ENCODE measurements at regions not wholly inside any gene's neighbourhood (a gene's known extent, or its start where the extent isn't known, plus 50 kb on each side); places are given as distances from the start of the nearest gene placed in this dataset.

- WGBS, 2 experiments = 94% methylated on average over 3 of the region's 3 CpGs
- Histone ChIP-seq H3K4me3 (ENCODE audit: insufficient read depth, low read depth, low read length) (no peak overlapping the region), H3K36me3 (ENCODE audit: control insufficient read depth, insufficient read depth, low read length) (no peaks in the 10 kb centered on the region), H3K27ac (ENCODE audit: insufficient read depth, low read depth, low read length, poor library complexity, severe bottlenecking) (no peak overlapping the region), H3K27me3 (ENCODE audit: control insufficient read depth, insufficient read depth, low read length, poor library complexity, severe bottlenecking) (no peaks in the 10 kb centered on the region), H3K9me3 (ENCODE audit: control insufficient read depth, low read length) (no peaks in the 10 kb centered on the region), H3K4me1 (ENCODE audit: control insufficient read depth, insufficient read depth, low read length) (no peaks in the 10 kb centered on the region)
These were observed 541.1 kb downstream of the MED13L start for GRCh38 chr12:115736360-115736759.

- 69 to 100% methylated on average over 2 to 4 of the region's 4 CpGs for WGBS, 2 experiments
- no peaks in the 10 kb centered on the region for H3K27me3 ChIP-seq (ENCODE audit: control insufficient read depth, insufficient read depth, low read length, poor library complexity, severe bottlenecking)
These were observed 546.4 kb downstream of the MED13L start for GRCh38 chr12:115730975-115731541.

DNA sequence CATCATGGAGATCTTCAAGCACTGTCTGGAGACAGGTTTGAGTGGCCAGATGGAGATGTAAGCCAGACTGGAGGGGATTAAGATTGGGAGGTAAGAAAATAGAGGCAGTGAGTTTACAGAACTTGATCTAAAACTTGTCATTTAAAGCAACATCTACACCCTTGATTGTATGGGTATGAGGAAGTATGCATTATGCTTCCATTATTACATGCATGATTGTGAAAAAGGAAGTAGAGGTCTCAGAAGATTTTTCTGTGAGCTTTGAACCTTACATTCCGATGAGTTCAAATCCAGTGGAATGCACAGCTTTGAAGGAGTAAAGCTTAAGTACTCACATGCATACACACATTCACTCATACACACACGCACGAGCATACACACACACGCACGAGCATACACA, 550.8 kb downstream of the MED13L start:
- Histone ChIP-seq H3K27me3 (ENCODE audit: control insufficient read depth, insufficient read depth, low read length, poor library complexity, severe bottlenecking) (no peaks in the 10 kb centered on the region), H3K27ac (ENCODE audit: insufficient read depth, low read depth, low read length, poor library complexity, severe bottlenecking) (no peak overlapping the region)
- 94 to 96% methylated on average over 5 of the region's 5 CpGs for WGBS, 2 experiments

More at GRCh38 chr12:115730975-115731541, 546.4 kb downstream of the MED13L start:
- H3K4me3 ChIP-seq (ENCODE audit: insufficient read depth, low read depth, low read length) = no peak overlapping the region
- no peak overlapping the region for H3K27ac ChIP-seq (ENCODE audit: insufficient read depth, low read depth, low read length, poor library complexity, severe bottlenecking)
- H3K36me3 ChIP-seq (ENCODE audit: control insufficient read depth, insufficient read depth, low read length) = no peaks in the 10 kb centered on the region
- H3K4me1 ChIP-seq (ENCODE audit: control insufficient read depth, insufficient read depth, low read length) = no peaks in the 10 kb centered on the region
- H3K9me3 ChIP-seq (ENCODE audit: control insufficient read depth, low read length) = no peaks in the 10 kb centered on the region

GRCh38 chr12:115722181-115722580, 555.3 kb downstream of the MED13L start:
- WGBS, 2 experiments = 87 to 93% methylated on average over 2 of the region's 2 CpGs
- H3K36me3 ChIP-seq (ENCODE audit: control insufficient read depth, insufficient read depth, low read length) = no peaks in the 10 kb centered on the region
- no peaks in the 10 kb centered on the region for H3K9me3 ChIP-seq (ENCODE audit: control insufficient read depth, low read length)
- no peak overlapping the region for H3K27ac ChIP-seq (ENCODE audit: insufficient read depth, low read depth, low read length, poor library complexity, severe bottlenecking)
- no peak overlapping the region for H3K4me3 ChIP-seq (ENCODE audit: insufficient read depth, low read depth, low read length)
- no peaks in the 10 kb centered on the region for H3K27me3 ChIP-seq (ENCODE audit: control insufficient read depth, insufficient read depth, low read length, poor library complexity, severe bottlenecking)
- H3K4me1 ChIP-seq (ENCODE audit: control insufficient read depth, insufficient read depth, low read length) = no peaks in the 10 kb centered on the region

More for the DNA sequence above, 550.8 kb downstream of the MED13L start:
- no peak overlapping the region for H3K4me3 ChIP-seq (ENCODE audit: insufficient read depth, low read depth, low read length)
- H3K9me3 ChIP-seq (ENCODE audit: control insufficient read depth, low read length) = no peaks in the 10 kb centered on the region
- H3K36me3 ChIP-seq (ENCODE audit: control insufficient read depth, insufficient read depth, low read length) = no peaks in the 10 kb centered on the region
- no peaks in the 10 kb centered on the region for H3K4me1 ChIP-seq (ENCODE audit: control insufficient read depth, insufficient read depth, low read length)

DNA sequence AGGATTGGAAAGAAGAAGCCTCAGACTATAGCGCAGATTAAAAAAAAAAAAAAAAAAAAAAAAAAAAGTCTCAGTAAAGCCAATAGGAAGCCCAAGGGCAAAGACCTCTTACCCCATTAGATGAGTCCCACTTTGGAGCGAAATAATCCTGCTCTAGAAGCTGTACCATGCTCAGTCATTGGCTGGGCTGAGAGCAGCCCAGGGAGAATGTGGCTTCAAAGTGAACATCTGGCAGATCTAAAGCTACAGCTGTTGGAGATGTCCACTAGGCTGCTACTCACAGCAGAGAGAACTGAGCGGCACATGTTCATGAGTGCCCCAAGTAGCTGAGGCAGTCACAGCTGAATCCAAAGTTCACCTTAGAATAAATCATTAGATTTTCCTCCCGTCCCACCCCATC, 560.9 kb downstream of the MED13L start:
- no peaks in the 10 kb centered on the region for H3K27me3 ChIP-seq (ENCODE audit: control insufficient read depth, insufficient read depth, low read length, poor library complexity, severe bottlenecking)
- no peaks in the 10 kb centered on the region for H3K36me3 ChIP-seq (ENCODE audit: control insufficient read depth, insufficient read depth, low read length)
- H3K4me1 ChIP-seq (ENCODE audit: control insufficient read depth, insufficient read depth, low read length) = no peaks in the 10 kb centered on the region
- no peak overlapping the region for H3K27ac ChIP-seq (ENCODE audit: insufficient read depth, low read depth, low read length, poor library complexity, severe bottlenecking)
- no peak overlapping the region for H3K4me3 ChIP-seq (ENCODE audit: insufficient read depth, low read depth, low read length)
- H3K9me3 ChIP-seq (ENCODE audit: control insufficient read depth, low read length) = no peaks in the 10 kb centered on the region
- 64 to 69% methylated on average over 3 to 4 of the region's 4 CpGs for WGBS, 2 experiments

DNA sequence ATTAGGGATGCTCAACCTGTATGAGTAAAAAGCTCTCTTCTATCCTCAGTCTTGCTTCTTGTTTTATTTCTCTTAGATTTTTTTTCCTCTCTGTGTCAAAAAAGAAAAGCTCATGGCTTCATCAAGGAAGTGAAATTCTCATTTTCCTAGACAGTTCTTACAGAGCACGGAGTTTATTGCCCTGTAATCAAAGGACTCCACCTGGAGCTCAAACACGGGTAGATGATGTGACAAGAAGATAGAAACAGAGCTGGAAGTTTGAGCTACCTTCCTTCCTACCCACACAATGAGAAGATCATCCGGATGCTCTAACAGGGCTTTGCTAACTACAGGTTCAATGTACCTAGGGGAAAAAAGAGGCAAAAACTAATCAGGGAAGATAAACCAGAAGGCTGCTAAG, 564.8 kb downstream of the MED13L start:
- Histone ChIP-seq H3K27me3 (ENCODE audit: control insufficient read depth, insufficient read depth, low read length, poor library complexity, severe bottlenecking) (no peaks in the 10 kb centered on the region), H3K9me3 (ENCODE audit: control insufficient read depth, low read length) (no peaks in the 10 kb centered on the region), H3K36me3 (ENCODE audit: control insufficient read depth, insufficient read depth, low read length) (no peaks in the 10 kb centered on the region), H3K4me3 (ENCODE audit: insufficient read depth, low read depth, low read length) (no peak overlapping the region), H3K27ac (ENCODE audit: insufficient read depth, low read depth, low read length, poor library complexity, severe bottlenecking) (no peak overlapping the region), H3K4me1 (ENCODE audit: control insufficient read depth, insufficient read depth, low read length) (no peaks in the 10 kb centered on the region)
- 58 to 74% methylated on average over 2 to 3 of the region's 3 CpGs for WGBS, 2 experiments

DNA sequence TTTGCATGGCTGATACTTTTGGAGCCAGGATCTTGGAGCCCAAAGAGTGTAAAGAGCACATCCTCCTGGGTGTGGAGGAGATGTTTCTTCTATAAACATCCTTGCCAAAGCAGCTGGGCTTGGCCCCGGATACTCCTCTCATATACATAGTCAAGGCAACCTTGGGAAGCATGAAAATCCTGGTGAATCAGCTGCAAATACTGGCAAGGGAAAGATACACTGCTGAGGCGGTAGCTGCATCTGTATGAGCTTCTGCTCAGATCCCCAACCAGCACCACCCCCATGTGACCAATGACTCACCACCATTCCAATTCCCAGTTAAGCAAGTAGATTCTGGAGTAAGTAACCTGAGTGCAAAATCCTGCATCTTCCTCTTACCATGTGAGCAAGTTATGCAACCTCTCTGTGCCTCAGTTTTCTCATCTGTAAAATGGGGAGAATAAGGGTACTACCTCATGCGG, 567.4 kb downstream of the MED13L start:
- 88 to 93% methylated on average over 3 of the region's 3 CpGs for WGBS, 2 experiments
- Histone ChIP-seq H3K27ac (ENCODE audit: insufficient read depth, low read depth, low read length, poor library complexity, severe bottlenecking) (no peak overlapping the region), H3K4me1 (ENCODE audit: control insufficient read depth, insufficient read depth, low read length) (no peaks in the 10 kb centered on the region), H3K9me3 (ENCODE audit: control insufficient read depth, low read length) (no peaks in the 10 kb centered on the region), H3K4me3 (ENCODE audit: insufficient read depth, low read depth, low read length) (no peak overlapping the region), H3K36me3 (ENCODE audit: control insufficient read depth, insufficient read depth, low read length) (no peaks in the 10 kb centered on the region), H3K27me3 (ENCODE audit: control insufficient read depth, insufficient read depth, low read length, poor library complexity, severe bottlenecking) (no peaks in the 10 kb centered on the region)

DNA sequence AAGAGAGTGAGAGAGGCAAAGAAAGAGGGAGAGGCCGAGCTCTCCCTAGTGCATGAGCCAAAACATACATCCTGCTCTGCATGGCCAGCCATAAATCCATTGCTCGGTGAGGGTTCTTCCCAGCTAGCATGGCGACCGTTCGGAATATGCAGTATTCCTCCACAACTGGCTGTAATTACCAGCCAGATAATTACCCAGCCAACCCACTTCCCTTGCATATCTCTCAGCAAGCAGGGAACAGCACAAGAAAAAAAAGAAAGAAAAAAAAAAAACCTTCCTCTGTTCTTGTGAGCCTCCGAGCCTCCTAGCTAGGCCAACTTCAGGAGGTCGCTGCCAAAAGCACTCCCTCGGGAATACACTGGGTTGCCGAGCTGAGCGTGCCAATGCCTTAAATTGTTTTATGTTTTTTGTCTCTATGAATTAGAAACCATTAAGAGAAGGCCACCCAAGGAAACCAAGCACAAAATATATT, 567.9 kb downstream of the MED13L start:
- no peaks in the 10 kb centered on the region for H3K9me3 ChIP-seq (ENCODE audit: control insufficient read depth, low read length)
- no peak overlapping the region for H3K27ac ChIP-seq (ENCODE audit: insufficient read depth, low read depth, low read length, poor library complexity, severe bottlenecking)
- H3K4me3 ChIP-seq (ENCODE audit: insufficient read depth, low read depth, low read length) = no peak overlapping the region
- WGBS, 2 experiments = 93 to 96% methylated on average over 10 of the region's 10 CpGs
- no peaks in the 10 kb centered on the region for H3K36me3 ChIP-seq (ENCODE audit: control insufficient read depth, insufficient read depth, low read length)
- H3K27me3 ChIP-seq (ENCODE audit: control insufficient read depth, insufficient read depth, low read length, poor library complexity, severe bottlenecking) = no peaks in the 10 kb centered on the region
- no peaks in the 10 kb centered on the region for H3K4me1 ChIP-seq (ENCODE audit: control insufficient read depth, insufficient read depth, low read length)

GRCh38 chr12:115708801-115709200, 568.7 kb downstream of the MED13L start:
- no peaks in the 10 kb centered on the region for H3K4me1 ChIP-seq (ENCODE audit: control insufficient read depth, insufficient read depth, low read length)
- H3K27ac ChIP-seq (ENCODE audit: insufficient read depth, low read depth, low read length, poor library complexity, severe bottlenecking) = no peak overlapping the region
- no peaks in the 10 kb centered on the region for H3K36me3 ChIP-seq (ENCODE audit: control insufficient read depth, insufficient read depth, low read length)
- 96 to 100% methylated on average over 2 of the region's 2 CpGs for WGBS, 2 experiments
- H3K9me3 ChIP-seq (ENCODE audit: control insufficient read depth, low read length) = no peaks in the 10 kb centered on the region
- no peaks in the 10 kb centered on the region for H3K27me3 ChIP-seq (ENCODE audit: control insufficient read depth, insufficient read depth, low read length, poor library complexity, severe bottlenecking)
- H3K4me3 ChIP-seq (ENCODE audit: insufficient read depth, low read depth, low read length) = no peak overlapping the region

- Histone ChIP-seq H3K27me3 (ENCODE audit: control insufficient read depth, insufficient read depth, low read length, poor library complexity, severe bottlenecking) (no peaks in the 10 kb centered on the region), H3K36me3 (ENCODE audit: control insufficient read depth, insufficient read depth, low read length) (no peaks in the 10 kb centered on the region), H3K9me3 (ENCODE audit: control insufficient read depth, low read length) (no peaks in the 10 kb centered on the region), H3K4me3 (ENCODE audit: insufficient read depth, low read depth, low read length) (no peak overlapping the region), H3K27ac (ENCODE audit: insufficient read depth, low read depth, low read length, poor library complexity, severe bottlenecking) (no peak overlapping the region), H3K4me1 (ENCODE audit: control insufficient read depth, insufficient read depth, low read length) (no peaks in the 10 kb centered on the region)
- 74 to 75% methylated on average over 5 to 6 of the region's 7 CpGs for whole genome bisulfite sequencing, 2 experiments
These were observed 576.5 kb downstream of the MED13L start for GRCh38 chr12:115700896-115701465.
